IPS-NIHi7 (cell line): ENCODE measurements at regions not wholly inside any gene's neighbourhood (a gene's known extent, or its start where the extent isn't known, plus 50 kb on each side); places are given as distances from the start of the nearest gene placed in this dataset.

ENCODE experiments used
- DNase-seq: peaks from one replicate; pipeline ENCODE4 v3.0.0; 2012; ENCODE audit warnings: mixed read lengths; ENCODE audit errors: extremely low spot score

DNA sequence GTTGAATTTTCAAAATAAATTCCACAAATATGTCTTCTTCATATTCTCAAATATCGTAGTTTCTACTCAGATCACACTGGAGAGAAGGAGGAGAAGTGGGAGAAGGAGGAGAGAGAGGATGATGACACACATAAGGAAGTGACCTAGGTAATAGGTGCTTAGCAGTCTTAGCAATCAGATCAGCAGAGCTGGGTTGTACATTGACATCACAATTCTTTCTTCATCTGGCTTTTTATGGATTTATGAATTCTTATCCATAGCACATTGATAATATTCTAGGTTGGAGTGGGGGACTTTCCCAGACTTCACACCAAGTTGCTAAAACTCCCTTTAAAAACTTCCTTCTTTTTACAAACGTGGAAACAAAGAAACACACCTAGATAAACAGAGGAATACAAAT lies 86.9 kb downstream of the FGF9 start:
- no peak for DNase-seq

DNA sequence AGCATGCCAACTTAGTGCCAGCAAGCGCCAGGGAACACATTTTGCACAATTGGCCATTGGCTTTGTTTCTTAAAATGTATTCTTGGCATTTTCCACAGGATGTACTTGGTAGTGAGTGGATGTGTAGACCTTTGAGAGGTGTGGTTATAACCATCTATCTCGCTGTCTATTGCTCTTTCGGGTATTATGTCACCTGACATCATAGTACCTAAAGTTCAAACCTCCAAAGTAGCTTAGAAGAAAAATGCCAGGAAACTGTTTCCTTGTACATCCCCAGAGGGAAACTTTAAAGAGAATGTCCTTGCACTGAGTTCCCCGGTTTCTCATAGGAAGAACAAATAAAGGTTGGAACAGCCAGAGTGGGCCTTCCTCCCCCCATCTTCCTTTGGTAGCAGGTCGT lies 87.6 kb downstream of the FGF9 start:
- DNase-seq = no peak

DNA sequence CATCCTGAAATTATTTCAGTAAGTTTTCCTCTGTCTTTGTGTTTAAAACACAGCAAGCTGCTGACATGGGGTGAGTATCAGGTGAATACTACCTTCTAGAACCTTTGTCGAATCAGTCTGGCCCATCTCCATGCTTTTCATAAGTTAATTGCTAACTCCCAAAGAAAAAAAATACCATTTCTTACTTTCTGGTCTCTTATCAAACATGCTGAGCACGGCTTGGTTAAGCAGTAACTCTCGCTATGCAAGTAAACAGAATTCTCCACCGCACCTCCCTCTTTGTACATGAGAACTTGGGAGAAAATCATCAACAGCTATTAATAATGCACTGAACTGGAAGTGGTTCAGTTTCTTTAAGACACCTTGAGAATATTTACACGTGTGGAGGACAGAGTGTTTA lies 88.6 kb downstream of the FGF9 start:
- DNase-seq = no peak

DNA sequence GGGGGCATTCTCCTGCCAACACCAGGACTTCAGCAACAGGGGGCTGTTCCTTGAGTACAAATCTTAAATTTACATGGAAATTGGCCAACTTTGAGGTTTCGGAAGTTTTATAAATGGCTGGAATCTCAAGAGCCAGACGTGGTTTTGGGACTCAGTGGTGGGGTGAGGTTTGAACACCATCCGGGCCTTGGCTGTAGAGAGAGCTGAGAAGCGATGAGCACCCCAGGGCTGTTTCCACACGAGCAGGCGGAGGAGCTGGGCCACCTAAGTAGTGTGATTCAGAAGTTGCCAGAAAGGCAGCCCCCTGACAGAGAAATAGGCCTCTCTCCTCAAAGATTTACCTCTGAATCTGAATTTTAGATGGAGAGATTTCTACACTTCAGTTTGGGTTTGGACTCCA lies 89.0 kb downstream of the FGF9 start:
- DNase-seq = no peak

DNA sequence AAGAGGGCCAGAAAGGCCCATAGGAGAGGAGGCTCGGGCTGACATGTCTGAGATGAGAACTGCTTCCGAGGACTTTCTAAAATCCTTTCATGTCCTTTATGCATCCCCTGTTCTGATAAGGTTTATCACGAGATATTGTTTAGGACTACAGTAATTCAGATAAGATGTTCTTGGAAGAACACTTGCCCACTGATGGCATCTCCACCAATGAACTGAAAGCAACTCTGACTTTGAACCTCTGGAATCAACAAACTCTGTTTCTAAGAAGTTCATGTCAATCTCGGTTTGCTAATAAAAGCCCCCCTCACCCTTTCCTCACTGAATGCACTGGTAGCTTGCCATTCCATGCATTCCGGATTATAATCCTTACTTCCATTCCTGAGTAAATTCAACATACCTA lies 90.9 kb downstream of the FGF9 start:
- DNase-seq = no peak

DNA sequence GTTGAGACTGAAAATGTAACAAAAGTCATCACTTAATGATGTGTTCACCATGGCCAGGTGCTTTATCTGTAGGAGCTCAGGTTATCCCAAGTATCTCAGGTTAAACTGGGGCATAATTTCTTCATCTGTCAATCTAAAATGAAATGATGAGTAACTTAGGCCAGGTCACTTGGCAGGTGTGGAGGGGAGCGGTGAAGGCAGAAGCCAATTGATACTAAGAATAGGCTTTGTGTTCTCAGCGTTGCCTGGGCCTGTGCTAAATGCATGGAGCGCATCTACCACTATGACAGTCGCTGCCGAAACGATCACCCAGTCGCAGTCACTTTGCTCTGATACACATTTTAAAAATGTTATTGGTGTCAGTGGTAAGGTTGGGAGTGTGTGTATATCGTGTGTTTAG lies 91.6 kb downstream of the FGF9 start:
- no peak for DNase-seq

DNA sequence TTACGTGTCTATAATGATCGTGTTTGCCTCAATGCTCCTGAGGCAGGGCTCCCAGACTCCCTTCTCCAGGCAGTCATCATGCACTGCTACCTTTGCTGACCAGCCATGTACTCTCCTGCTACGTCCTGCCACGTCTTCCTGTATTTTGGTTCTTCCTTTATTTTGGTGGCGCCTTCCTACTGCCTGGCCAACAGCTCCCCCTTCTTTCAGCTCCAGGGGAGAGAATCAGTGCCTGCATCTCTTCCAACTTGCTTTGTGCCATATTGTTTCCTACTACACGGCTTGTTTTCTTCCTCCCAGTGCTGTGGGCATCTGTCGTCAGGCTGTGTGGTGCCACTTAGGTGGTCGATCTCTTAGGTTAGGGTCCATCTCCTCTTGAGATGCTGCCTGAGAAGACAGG lies 96.2 kb downstream of the FGF9 start:
- DNase-seq = no peak

DNA sequence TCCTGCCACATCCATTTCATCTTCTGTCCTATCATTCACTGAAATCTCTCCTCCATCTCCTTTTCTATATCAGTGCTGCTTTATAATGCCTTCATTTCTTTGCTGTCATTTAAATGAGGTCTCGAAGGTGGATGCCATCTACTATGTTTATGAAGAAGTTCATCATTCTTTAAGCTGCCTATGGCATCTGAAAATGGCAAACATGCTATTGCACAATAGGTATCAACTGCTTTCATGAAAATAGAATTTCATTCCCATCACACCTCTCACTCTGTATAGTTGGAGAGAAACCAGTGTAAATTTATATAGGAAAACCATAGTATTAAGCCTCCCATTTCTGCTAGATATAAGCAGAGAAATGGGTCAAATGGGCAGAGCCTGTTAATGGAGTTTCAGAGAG lies 100.2 kb downstream of the FGF9 start:
- no peak for DNase-seq

DNA sequence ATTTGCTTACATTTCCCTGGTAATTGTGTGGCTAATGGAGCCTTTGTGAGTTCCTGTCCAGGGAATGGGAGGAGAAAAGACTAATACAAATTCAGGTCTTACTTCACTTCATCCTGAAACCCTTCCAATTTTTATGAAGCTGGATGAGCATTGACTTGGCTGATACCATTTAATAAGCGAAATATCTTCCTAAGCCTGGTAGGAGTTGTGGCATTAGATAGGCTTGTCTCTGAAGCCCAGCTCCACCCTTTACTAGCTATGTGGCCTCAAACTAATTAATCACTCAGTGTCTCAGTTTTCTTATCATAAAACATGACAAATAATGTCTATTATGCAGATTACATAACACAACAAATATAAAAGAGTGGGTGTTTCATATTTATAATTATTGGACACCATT lies 106.3 kb downstream of the FGF9 start:
- no peak for DNase-seq

DNA sequence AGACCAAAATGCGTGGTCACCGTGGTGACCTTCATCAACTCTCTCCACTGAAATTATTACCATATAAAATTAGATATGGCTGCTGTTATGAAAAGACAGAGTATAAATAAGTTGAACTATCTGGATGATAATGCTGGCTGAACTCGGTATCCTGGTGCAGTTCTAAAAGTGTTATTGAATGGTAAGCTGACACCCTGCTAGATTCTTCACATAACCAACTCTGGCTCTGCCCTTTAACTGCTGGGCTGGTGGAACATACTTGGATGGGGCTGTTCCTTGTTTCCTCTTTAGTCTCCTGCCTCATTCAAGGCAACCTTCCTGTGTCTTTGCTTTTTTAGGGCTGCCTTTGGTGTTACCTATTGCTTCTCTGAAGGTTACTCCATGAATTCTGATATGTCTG lies 106.9 kb downstream of the FGF9 start:
- no peak for DNase-seq

DNA sequence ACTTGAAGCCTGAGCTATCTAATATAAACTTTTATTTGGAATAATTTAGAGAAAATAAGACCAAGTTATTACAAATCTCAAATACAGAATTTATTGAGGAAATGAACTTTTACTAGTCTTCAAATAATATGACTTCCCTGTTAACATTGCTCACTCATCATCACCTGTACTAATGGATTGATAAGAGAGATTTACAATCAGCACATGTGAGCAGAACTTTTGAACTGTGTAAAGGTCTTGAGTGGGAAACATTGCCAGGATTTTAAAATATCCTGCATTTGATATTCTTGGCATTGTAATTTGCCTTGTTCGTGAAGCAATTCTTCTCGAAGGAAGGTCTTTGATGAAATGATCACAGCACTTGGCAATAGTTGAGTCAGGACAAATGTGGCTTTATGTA lies 111.9 kb downstream of the FGF9 start:
- DNase-seq = no peak

DNA sequence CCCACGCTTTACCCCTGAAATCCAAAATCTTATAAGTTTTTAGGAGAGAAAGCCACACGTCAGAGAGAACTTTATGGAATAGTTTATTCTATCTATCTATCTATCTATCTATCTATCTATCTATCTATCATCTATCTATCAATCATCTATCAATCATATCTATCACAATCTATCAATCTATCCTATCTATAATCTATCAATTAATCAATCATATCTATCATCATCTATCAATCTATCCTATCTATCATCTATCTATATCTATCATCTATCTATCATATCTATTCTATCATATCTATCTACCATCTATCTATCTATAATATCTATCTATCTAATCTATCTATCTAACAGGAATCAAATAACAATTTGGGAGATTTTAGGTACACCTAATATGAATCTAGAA lies 115.1 kb downstream of the FGF9 start:
- no peak for DNase-seq

DNA sequence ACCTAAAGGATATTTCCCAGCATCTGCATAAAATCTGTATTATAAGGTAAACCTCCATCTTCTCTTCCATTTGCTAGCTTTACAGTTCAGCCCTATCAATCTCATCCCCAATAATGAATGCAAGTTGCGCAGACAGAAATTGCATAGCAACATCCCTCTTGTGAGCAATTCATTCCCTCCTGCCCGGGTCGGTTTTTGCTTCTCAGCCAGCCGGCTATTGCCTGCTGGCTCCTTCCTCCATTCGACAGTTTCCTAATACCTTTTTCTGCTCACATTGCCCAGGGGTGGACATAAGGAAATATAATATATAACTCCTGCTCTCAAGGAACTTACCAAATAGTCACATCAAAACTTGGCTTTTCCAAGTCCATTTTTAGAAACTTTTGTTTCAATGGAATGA lies 125.2 kb downstream of the FGF9 start:
- DNase-seq = no peak

DNA sequence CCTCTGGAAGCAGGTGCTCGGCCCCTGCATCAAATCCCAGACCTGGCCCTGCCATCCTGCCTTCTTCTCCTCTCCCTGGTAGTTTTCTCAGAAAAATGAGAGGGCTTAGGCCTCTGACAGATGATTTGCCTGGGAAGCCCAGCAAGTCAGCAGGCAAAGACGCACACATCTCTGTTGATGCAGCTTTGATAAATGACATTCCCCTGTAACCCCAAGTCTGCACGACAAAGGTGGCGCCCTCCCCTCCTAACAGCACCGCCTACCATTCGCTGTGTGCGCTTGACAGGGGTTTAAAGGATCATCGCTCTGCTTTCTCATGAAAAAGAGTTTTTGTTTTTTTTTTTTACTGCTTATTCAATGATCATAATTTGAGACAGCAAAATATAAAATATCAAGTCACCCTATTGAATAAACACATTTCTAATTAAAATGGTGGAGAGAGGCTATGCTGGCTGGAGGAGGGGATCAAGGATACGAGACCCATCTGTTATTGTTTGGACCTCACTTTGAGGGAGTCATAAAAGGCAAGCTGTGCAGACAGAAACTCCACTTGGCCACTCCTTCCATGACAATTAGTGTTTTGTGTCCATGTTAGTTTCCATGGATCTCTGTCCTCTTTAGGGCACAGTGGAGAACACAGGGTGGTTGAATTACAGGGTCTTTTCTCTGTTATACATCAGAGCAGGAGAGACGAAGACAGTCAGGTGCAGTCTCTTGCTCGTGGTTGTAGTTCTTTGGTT lies 126.1 kb downstream of the FGF9 start:
- DNase-seq = no peak

DNA sequence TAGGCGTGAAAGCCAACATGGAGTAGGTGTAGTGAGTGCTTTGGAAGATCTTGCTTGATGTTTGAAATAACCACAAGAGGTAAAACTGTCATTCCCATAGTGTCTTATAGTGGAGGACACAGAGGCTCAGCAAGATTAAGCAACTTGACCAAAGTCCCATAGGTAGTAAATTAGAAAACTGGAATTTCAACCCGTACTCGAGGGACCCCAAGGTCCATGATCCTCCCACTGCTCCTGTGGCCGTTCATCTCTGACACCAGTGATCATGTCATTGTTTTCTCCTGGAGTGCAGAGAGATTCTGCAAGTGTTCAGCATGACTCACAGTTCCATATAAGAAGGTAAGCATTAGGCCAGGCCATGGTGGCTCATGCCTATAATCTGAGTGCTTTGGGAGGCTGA lies 126.9 kb downstream of the FGF9 start:
- no peak for DNase-seq

DNA sequence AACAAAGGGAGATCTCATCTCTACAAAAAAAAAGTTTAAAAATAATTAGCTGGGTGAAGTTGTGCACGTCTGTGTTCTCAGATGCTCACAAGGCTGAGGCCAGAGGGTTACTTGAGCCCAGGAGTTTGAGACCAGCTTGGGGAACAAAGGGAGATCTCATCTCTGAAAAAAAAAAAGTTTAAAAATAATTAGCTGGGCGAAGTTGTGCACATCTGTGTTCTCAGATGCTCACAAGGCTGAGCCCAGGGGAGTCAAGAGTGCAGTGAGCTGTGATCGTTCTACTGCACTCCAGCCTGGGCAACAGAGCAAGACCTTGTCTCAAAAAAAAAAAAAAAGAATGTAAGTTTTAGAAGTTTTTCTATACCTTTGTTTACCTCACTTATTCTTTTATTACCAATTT lies 127.3 kb downstream of the FGF9 start:
- DNase-seq = no peak

DNA sequence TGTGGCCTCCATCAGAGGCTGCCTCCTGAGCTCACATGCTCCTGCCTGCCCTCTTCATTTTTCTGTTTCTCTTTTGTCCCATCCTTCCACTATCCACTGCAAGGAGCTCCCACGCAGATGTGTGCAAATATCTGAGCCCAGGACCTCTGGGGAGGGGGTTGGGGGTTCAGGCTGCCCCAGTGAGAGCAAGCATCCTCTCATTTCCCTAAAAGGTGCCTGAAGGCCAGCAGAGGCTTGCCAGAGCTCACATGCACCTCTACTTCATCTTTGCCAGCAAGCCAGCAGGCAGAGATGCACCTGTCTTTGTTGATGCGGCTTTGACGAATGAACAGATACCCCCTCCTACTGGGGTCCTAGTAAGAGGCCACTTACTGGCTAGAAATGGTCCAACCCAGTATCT lies 128.8 kb downstream of the FGF9 start:
- no peak for DNase-seq

DNA sequence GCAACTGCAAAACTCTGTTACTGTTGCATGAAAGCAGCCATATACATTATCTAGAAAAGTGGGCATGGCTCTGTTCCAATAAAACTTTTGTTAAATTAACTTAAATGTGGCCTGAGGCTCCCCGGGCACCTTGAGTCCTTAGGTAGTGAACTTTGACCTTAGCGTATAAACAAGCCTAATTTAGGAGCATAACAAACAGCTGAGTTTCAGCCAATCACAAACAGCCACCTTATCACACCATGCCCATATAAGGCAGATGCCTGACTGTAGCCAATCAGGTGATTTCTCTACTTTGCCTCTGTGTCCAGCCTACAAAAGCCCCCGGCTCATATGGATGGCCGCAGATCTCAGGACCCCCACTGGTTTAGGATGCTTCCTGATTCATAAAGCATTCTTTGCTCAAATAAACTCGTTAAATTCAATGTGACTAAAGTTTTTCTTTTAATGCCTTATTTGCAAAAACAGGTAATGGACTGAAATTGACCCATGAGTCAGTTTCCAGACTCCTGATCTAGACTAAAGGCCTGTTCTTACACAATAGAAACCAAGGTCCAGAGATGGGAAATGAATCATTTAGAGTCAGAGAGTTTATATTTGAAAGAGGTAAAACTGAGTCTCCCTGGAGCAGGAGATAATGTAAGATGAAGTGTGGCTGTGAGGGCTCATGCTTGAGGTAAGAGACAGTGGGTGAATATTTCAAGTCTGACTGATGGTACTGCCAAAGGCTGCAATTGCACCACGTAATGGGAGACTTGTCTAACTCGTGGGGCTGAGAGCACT lies 130.2 kb downstream of the FGF9 start:
- DNase-seq = no peak

DNA sequence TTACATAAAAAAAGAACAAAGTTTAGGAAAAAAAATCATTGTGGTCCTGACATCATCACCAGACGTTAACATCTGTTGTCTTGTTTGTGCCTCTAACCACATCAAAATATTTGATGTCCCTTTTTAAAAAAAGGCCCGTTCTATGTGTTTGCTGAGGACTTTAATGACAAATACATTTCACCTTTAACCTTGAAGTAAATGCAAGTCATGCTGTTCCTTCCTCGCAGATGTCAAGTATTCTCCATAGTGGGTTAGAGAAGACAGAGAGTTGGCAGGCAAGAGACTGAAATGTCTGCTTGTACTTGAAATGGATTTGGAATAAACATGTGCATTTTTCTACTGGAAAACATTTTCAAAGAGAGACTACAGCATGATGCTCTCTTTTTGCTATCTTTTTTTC lies 134.9 kb downstream of the FGF9 start:
- DNase-seq = no peak

DNA sequence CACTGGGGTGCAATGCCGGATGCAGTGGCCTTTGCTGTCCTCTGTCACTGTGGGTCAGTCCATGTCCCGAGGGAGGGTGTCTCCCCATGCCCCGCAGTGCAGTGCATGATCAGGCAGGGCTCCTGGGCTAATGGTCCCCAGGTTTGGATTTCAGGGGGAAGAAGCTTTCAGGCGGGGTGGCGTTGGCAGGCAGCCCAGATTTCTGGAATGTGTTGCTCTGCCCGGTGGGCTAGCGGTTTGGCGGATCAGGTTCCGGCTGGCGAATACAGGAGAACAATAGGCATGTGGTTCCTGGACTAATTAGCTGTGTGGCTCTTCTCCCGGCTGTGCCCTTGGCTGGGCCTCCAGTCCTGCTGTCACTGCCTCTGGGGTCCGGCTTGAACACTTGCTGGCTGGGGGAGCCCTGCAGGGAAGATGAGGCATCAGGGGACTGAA lies 141.3 kb downstream of the FGF9 start:
- no peak for DNase-seq

DNA sequence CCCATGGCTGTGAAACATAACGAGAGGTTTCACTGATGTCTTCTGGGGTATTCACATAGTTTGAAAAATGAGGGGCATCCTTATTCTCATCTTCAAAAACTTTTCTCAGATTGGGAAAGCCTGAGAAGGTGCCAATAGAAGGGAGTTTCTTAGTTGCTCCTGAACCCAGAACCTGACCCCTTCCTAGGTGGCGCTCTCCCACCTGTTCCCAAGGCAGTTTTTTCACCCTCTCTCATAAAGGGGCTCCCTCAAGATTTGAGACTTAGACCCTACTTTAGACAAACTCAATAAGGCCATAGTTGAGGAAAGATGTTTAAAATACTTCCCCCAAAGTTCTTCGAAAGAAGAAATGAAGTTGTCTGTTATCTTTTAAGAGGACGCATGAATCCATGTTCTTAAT lies 142.2 kb downstream of the FGF9 start:
- DNase-seq = peak; percentile 42

DNA sequence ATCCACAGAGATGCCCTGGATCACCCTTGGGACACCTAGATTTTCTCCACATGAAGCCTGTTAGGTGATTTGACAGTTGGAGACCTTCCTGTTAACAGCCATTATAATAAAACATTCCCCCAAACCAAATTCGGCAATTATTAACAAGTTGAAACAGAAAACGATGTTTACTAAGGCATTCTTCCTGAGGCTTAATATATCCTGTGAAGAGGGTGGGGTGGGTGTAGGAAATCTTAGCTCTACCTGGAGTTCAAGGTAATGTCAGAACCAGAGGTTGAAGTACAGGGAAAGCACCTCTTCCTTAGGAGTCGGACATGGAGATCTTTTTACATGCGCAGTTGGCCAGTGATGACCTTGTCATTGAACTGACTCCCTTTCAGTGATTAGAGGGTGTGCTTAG lies 143.0 kb downstream of the FGF9 start:
- DNase-seq = no peak

DNA sequence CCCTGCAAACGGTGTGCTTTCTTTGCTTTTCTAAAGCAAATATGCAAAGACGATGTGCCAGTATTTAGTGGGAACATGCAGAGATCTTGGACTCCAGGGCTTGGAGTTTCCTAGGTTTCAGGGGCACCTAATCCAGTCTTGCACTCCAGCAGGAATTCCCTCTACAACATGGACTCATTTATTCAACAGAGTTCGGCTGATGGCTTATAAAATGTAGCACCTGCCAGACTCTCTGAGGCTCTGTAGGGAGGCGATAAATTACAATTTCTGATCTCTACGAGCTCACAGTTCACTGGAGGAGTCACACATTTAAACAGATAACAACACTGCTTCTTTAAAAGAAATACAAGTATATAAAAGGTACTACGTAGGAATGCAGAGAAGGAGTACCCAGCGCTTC lies 143.7 kb downstream of the FGF9 start:
- no peak for DNase-seq

DNA sequence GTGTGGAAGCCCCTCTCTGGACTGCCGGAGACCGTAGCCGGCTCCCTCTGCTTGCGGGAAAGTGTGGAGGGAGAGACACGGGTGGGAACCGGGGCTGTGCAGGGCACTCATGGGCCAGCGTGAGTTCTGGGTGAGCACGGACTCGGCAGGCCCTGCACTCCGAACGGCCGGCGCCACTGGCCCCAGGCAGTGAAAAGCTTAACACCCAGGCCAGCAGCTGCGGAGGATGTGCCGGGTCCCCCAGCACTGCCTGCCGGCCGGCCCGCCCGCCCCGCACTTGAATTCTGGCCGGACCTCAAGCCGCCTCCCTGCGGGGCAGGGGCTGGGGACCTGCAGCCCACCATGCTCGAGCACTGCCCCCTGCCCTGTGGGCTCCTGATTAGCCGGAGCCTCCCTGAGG lies 147.0 kb downstream of the FGF9 start:
- DNase-seq = no peak
